K562 (cell line): ENCODE measurements at regions not wholly inside any gene's neighbourhood (a gene's known extent, or its start where the extent isn't known, plus 50 kb on each side); places are given as distances from the start of the nearest gene placed in this dataset.

Experiments
- MTA3 ChIP-seq: fragments of 450-650 bp; formaldehyde crosslinking; IDR thresholded peaks from 2 replicates; pipeline ENCODE4 v1.6.1; 2017; ENCODE audit warnings: mild to moderate bottlenecking, borderline replicate concordance
- NUFIP1 ChIP-seq: fragments of 450-650 bp; IDR thresholded peaks from 2 replicates; pipeline ENCODE4 v1.6.1; 2018; ENCODE audit not compliant: partially characterized antibody
- ZNF212 ChIP-seq: fragments of 450-650 bp; formaldehyde crosslinking; IDR thresholded peaks from 2 replicates; pipeline ENCODE4 v1.4.0; 2020; ENCODE audit warnings: mild to moderate bottlenecking
- TF ChIP-seq, protein P1 (sequence below), 2 experiments: fragments of 150-350 bp in 1 of 2; IDR thresholded peaks; 2 replicates each; pipeline ENCODE4 v1.6.1; 2012 to 2016; ENCODE audit warnings: low read depth in 2 of 2, low read length in 2 of 2, mild to moderate bottlenecking in 1 of 2, moderate library complexity in 1 of 2
- TF ChIP-seq, protein P2 (sequence below), 2 experiments: IDR thresholded peaks in 1 of 2; conservative IDR thresholded peaks in 1 of 2; 2 replicates each; pipeline ENCODE4 v1.6.1; 2016; ENCODE audit warnings: low read depth in 2 of 2, mild to moderate bottlenecking in 1 of 2, missing compliant biosample characterization in 1 of 2, missing genetic modification characterization in 1 of 2, moderate library complexity in 1 of 2
- TF ChIP-seq, protein P3 (sequence below), 2 experiments: fragments of 450-650 bp; IDR thresholded peaks; 2 replicates each; pipeline ENCODE4 v1.6.1; 2016
- TF ChIP-seq, protein P4 (sequence below): fragments of 450-650 bp; formaldehyde crosslinking; IDR thresholded peaks from 2 replicates; pipeline ENCODE4 v1.4.0; 2020; ENCODE audit warnings: mild to moderate bottlenecking

DNA sequence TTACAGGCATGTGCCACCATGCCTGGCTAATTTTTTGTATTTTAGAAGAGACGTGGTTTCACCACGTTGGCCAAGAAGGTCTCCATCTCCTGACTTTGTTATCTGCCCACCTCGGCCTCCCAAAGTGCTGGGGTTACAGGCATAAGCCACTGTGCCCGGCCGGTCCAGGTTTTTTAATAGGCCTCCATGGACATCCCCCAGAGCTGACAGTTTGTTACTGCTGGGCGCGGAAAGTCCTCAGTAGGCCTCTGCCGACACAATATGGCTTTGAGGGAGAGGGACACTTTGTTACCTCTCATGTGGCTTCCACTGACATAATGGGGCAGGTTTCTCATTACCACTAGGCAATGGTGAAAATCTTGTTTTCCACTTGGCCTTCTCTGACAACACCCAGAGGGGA lies 152.0 kb downstream of the WNT7A start (continued):
- TF ChIP-seq, protein P1, sequence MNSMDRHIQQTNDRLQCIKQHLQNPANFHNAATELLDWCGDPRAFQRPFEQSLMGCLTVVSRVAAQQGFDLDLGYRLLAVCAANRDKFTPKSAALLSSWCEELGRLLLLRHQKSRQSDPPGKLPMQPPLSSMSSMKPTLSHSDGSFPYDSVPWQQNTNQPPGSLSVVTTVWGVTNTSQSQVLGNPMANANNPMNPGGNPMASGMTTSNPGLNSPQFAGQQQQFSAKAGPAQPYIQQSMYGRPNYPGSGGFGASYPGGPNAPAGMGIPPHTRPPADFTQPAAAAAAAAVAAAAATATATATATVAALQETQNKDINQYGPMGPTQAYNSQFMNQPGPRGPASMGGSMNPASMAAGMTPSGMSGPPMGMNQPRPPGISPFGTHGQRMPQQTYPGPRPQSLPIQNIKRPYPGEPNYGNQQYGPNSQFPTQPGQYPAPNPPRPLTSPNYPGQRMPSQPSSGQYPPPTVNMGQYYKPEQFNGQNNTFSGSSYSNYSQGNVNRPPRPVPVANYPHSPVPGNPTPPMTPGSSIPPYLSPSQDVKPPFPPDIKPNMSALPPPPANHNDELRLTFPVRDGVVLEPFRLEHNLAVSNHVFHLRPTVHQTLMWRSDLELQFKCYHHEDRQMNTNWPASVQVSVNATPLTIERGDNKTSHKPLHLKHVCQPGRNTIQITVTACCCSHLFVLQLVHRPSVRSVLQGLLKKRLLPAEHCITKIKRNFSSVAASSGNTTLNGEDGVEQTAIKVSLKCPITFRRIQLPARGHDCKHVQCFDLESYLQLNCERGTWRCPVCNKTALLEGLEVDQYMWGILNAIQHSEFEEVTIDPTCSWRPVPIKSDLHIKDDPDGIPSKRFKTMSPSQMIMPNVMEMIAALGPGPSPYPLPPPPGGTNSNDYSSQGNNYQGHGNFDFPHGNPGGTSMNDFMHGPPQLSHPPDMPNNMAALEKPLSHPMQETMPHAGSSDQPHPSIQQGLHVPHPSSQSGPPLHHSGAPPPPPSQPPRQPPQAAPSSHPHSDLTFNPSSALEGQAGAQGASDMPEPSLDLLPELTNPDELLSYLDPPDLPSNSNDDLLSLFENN (IDR thresholded peaks at IDR 0.05; ENCODE audit: low read depth in 2 of 2, low read length in 2 of 2) = no peak
- TF ChIP-seq NUFIP1 = no peak
- TF ChIP-seq MTA3 = no peak
- TF ChIP-seq, protein P2, sequence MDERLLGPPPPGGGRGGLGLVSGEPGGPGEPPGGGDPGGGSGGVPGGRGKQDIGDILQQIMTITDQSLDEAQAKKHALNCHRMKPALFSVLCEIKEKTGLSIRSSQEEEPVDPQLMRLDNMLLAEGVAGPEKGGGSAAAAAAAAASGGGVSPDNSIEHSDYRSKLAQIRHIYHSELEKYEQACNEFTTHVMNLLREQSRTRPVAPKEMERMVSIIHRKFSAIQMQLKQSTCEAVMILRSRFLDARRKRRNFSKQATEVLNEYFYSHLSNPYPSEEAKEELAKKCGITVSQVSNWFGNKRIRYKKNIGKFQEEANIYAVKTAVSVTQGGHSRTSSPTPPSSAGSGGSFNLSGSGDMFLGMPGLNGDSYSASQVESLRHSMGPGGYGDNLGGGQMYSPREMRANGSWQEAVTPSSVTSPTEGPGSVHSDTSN (CRISPR knock-in tag; IDR thresholded peaks at IDR 0.05; ENCODE audit: low read depth) = no peak
- TF ChIP-seq, protein P2 (tag; conservative IDR thresholded peaks at IDR 0.05; ENCODE audit: low read depth) = no peak
- no peak for TF ChIP-seq ZNF212 (CRISPR knock-in tag)
- TF ChIP-seq, protein P3, sequence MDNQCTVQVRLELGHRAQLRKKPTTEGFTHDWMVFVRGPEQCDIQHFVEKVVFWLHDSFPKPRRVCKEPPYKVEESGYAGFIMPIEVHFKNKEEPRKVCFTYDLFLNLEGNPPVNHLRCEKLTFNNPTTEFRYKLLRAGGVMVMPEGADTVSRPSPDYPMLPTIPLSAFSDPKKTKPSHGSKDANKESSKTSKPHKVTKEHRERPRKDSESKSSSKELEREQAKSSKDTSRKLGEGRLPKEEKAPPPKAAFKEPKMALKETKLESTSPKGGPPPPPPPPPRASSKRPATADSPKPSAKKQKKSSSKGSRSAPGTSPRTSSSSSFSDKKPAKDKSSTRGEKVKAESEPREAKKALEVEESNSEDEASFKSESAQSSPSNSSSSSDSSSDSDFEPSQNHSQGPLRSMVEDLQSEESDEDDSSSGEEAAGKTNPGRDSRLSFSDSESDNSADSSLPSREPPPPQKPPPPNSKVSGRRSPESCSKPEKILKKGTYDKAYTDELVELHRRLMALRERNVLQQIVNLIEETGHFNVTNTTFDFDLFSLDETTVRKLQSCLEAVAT (IDR thresholded peaks at IDR 0.05) = no peak
- TF ChIP-seq, protein P4, sequence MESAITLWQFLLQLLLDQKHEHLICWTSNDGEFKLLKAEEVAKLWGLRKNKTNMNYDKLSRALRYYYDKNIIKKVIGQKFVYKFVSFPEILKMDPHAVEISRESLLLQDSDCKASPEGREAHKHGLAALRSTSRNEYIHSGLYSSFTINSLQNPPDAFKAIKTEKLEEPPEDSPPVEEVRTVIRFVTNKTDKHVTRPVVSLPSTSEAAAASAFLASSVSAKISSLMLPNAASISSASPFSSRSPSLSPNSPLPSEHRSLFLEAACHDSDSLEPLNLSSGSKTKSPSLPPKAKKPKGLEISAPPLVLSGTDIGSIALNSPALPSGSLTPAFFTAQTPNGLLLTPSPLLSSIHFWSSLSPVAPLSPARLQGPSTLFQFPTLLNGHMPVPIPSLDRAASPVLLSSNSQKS (CRISPR knock-in tag) = no peak
- TF ChIP-seq, all 486 proteins: peak for 0
